Epithelial cell of proximal tubule (primary cell): ENCODE measurements at regions not wholly inside any gene's neighbourhood (a gene's known extent, or its start where the extent isn't known, plus 50 kb on each side); places are given as distances from the start of the nearest gene placed in this dataset.

Source experiments
- DNase-seq: peaks from one replicate; pipeline ENCODE4 v3.0.0-alpha.2; 2011; ENCODE audit warnings: low read depth
- H3K4me3 ChIP-seq: 2 replicates; pipeline ENCODE4 v1.5.1; 2011; ENCODE audit warnings: low read depth, mild to moderate bottlenecking, low read length
- CTCF ChIP-seq: conservative IDR thresholded peaks from 2 replicates; pipeline ENCODE4 v1.5.1; 2012; ENCODE audit warnings: low read depth, mild to moderate bottlenecking, low read length

GRCh38 chr12:29970501-29970900, 186.8 kb upstream of the TMTC1 start:
- no peak for TF ChIP-seq CTCF
- DNase-seq, result no peak

GRCh38 chr12:29962276-29963035, 178.7 kb upstream of the TMTC1 start:
- no peak overlapping the region for H3K4me3 ChIP-seq
- no peak for DNase-seq
- no peak for TF ChIP-seq CTCF

More at GRCh38 chr12:29970501-29970900, 186.8 kb upstream of the TMTC1 start:
- H3K4me3 ChIP-seq, result no peak overlapping the region

DNA sequence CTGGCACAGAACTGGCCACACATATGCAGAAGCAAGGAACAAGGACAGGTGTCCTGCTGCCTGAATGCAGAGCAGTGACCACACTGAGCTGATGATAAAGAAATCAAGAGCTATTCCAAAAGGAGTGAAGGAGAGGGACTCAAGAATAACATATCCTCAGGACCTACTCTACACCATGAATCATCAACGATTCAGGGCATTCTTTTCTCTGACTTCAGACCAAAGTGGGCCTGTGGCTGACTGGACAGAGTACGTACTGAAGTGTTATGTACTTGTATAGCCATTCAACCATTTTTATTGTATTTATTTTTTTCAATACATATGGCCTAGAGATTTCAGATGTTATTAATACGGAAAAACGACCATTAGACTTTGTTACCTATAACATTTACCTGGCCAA, 177.5 kb upstream of the TMTC1 start:
- no peak for DNase-seq
- TF ChIP-seq CTCF, result no peak
- no peak overlapping the region for H3K4me3 ChIP-seq

- DNase-seq, result no peak
Observed at GRCh38 chr12:29960122-29960521, 176.4 kb upstream of the TMTC1 start.

DNA sequence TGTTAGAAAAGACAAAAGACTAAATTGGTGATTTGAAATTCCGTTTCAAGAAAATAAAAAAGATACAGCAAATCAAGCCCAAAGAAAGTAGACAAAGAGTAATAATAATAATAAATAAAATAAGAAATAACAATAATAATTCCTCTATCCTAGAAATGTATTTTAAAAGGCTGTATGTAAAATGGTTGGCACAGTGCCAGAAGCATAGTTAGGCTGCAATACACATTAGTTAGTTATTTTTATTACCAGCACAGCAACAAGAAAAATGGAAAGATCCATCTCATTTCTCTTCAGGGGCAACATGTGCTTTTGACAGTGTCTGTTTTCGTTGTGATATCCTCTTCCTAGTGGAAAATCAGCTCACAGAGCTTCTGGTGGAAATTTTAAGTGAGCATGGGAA, 174.1 kb upstream of the TMTC1 start:
- H3K4me3 ChIP-seq, result no peak overlapping the region
- no peak for TF ChIP-seq CTCF
- no peak for DNase-seq

More at GRCh38 chr12:29960122-29960521, 176.4 kb upstream of the TMTC1 start:
- H3K4me3 ChIP-seq, result no peak overlapping the region
- TF ChIP-seq CTCF, result no peak

DNA sequence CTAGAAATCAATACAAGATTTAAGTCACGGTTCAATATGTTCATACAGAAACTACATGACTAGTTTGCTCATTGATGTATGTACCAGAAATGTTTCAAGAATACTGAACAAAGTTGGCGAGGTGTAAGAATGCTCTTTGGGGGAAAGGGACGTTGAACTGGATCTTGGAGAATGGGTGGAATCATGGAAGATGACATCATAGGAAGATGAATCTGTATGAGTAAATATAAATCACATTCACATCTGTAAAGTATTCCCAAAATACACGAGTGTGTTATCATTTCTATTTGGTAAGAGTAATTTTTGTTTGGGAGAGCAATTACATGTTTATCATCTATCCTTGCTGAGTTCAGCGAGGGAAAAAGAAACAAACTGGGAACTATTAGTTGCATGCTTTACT, 162.2 kb upstream of the TMTC1 start:
- H3K4me3 ChIP-seq, result no peak overlapping the region
- DNase-seq, result no peak
- no peak for TF ChIP-seq CTCF
